ENCODE measurements at regions not wholly inside any gene's neighbourhood (a gene's known extent, or its start where the extent isn't known, plus 50 kb on each side); places are given as distances from the start of the nearest gene placed in this dataset.
"Not testable (repeated sequence)": the region's sequence is repeated elsewhere in the genome, so short reads cannot be mapped to it uniquely, and the experiment has no call there.

DNA sequence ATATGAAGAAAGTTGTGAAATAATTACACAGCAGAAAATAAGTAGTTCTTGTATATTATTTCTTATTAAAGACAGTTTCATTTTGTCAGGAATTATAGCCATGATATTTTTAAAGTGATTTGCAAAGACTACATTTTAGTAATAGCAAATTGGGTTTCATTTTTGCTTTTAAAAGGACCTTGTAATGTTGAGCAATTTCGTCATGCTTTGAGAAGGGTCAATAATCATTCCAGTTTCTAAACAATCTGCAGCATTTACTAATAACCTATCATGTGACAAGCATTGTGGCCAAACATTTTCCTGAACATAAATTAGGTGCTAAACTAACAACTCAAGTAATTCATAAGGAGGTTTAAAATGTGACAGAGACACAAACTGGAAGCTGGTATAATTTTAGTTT, 214.4 kb upstream of the CBLB start:
- FAIRE-seq = no peak

DNA sequence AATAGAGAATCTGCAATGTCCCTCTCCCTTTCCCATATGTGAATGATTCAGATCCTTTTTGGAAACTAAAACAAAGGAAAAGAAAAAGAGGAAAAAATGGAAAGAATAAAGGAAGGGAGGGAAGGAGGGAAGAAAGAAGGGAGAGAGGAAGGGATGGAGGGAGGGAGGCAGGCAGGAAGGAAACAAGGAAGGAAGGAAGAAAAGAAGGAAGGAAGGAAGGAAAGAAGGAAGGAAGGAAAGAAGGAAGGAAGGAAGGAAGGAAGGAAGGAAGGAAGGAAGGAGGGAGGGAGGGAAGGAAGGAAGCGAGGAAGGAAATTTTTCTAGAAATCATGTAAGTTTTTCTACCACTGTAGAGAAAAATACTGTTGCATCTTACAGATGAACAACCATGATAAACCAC, 215.0 kb upstream of the CBLB start:
- FAIRE-seq = no peak

DNA sequence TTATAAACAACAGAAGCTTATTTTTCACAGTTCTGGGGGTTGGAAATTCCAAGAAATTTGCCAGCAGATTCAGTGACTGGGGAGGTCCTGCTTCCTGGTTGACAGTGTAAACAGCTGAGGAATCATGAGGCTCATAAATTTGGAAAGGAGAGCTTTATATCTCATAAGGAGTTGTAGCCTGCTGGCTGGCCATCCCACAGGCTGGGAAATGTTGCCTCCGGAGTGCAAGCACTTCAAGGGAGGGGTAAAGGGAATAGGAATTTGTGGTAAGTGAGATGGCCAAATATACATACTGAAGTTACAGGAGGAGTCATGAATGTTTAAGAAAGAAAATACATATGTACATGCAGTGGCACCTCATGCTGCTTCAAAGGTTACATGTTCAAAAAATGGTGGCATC, 217.2 kb upstream of the CBLB start:
- FAIRE-seq = no peak

DNA sequence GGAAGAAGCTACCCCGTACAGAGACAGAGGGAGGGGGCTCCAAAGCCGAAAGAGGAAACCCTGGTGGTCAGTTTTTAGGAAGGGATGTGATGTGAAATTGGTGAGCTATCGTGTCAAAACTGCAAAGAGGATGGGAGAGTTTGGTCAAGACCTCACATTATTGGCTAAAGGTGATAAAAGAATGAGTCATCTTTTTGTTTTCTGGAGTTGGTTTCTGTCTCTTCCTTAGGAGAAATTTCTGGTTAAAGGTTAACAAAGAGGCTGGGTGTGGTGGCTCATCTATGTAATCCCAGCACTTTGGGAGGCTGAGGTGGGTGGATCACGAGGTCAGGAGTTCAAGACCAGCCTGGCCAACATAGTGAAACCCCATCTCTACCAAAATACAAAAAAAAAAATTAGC, 217.8 kb upstream of the CBLB start:
- no peak for FAIRE-seq

DNA sequence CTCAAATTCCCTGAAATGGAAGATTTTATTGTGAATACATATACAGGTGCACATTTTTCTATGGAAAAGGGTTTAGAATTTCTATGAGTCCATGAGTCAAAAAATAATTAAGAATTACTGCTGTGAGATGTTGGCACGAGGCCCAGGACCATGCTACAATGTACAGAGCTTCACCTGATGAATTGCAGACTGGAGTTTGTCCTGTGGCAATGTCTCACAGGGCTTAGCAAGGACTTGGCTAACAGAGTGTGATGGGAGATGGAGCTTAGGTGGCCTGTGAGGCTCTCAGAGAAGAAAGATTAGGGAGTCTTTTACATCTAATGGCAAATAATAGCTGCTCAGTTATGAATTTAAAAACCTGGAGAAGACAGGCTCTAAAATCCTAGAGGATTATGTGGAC, 219.5 kb upstream of the CBLB start:
- FAIRE-seq = no peak

DNA sequence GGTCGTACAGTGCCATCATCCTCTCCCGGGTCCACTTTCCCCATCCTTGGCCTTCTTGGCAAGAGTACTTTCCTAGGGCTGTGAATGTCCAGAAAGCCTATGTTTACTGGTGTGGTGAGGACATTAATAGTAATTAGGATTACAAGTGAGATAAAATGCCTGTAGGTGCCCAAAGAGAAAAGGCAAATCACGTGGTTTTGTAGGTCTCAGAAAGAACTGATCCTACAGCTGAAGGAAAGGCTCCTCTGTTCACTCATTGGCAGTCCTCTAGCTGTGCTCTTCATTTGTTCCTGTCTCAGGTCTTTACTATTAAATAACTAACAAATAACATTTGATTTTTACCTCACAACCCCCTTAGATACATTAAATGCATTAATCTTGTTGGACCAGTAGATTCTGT, 220.1 kb upstream of the CBLB start:
- FAIRE-seq = no peak

DNA sequence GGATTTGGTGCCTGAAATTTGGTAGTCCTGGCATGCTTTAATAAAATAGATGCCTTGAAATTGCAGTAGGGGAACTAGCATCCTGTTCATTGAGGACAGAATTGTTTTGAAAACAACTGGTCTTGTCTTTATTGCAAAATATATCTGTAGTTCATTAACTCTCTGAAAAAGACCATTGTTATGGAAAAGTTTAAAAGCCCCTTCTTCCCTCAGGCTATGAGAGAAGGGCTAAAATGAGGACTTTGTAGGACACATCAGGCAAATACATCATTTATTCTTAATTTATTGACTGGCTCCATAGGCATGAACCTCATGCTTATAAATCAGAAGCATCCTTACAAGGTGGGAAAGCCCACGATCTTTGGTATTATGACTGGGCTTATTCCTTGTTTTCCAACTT, 221.0 kb upstream of the CBLB start:
- FAIRE-seq = no peak

DNA sequence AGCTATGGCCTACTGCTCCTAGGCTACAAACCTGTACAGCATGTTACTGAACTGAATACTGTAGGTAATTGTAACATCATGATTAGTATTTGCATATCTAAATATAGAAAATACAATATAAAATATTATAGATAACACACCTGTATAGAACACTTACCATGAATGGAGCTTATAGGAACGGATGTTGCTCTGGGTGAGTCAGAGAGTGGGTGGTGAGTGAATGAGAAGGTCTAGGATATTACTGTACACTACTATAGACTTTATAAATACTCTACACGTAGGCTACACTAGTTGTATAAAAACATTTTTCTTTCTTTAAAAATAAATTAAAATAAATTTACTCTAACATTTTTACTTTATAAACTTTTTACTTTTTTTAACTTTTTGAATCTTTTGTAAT, 224.0 kb upstream of the CBLB start:
- FAIRE-seq = no peak

DNA sequence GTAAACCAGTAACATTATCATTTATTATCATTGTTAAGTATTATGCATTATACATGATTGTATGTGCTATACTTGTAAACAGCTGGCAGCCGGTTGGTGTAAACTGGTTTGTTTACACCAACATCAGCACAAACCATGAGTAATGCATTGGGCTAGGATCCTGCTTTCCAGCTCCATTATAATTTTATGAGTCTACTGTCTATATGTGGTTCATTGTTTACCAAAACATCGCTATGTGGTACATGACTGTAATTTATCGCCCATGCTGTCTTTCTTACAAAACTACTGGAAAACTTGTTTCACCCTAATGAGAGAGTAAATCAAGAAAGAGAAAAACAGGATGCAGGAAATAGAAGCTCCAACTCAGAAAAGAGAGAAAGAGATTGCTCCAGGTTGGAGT, 224.8 kb upstream of the CBLB start:
- no peak for FAIRE-seq

DNA sequence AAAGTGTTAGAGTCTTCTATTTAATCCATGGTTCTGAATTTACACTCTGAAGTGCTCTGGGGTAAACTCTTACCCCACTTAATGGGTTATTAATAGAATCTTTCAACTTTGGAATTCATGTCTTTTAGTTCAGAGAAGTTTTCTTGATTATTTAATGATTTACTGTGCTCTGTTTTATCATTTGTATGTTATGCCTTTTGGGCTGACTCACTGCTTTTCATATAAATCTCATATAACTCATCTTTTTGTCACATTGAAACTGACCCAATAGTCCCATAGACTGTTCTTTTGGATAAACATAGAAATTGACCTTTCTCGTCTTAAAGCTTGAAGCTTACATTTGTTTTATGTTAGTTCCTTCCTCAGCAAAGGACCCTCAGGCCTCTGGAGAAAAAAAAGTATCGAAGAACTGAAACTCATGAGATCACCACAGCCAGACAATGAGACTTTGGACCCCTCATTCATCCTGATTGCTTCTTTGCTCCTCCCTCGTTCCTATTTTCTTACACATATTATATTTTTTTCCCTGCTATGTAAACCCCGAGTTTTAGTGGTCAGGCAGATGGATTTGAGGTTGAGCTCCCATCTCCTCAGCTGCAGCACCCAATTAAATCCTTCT, 229.1 kb upstream of the CBLB start:
- no peak for FAIRE-seq

DNA sequence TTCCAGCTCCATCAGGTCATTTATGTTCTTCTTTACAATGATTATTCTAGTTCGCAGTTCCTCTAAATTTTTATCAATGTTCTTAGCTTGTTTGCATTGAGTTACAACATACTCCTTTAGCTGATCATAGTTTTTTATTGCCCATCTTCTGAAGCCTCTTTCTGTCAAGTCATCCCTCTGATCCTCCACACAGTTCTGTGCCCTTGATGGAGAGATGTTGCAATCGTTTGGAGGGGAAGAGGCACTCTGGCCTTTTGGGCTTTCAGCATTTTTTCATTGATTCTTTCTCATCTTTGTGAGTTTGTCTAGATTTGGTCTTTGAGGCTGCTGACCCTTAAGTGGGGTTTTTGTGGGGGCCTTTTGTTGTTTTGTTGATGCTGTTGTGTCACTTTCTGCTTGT, 234.6 kb upstream of the CBLB start:
- no peak for FAIRE-seq

DNA sequence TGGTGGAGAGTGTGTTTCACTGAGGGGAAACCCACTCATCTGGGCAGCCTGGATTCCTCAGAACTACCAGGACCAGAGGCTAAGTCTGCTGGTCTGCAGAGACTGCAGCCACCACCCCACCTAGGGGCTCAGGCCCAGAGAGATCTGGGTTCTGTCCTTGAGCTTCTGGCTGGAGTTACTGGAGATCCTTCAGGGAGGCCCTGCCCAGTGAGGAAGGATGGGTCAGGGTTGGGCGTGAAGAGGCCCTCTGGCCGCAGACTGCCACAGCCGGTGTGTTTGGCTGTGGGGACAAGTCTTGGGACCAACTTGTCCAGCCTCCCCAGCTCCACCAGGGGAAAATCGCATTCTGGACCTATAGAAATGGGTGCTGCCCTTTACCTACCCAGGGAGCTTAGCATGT, 235.3 kb upstream of the CBLB start:
- FAIRE-seq = no peak

DNA sequence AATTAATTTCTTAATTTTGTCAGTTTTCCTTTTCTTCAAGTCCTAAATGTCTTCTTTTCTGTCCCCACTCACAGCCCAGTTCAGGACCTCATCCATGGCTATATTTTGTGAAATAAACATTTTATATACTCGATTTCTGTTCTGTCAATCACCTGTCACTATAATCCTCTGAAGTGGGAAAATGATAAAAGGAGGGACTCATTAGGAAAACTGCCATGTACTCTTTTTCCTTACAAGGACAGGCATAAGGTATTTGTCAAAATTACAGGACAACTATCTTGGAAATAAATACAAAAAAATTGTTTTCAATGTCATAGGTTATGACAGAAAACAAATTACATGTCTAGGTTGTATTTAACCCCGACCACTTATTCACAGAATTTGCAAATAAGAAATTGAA, 240.1 kb upstream of the CBLB start:
- FAIRE-seq = no peak

DNA sequence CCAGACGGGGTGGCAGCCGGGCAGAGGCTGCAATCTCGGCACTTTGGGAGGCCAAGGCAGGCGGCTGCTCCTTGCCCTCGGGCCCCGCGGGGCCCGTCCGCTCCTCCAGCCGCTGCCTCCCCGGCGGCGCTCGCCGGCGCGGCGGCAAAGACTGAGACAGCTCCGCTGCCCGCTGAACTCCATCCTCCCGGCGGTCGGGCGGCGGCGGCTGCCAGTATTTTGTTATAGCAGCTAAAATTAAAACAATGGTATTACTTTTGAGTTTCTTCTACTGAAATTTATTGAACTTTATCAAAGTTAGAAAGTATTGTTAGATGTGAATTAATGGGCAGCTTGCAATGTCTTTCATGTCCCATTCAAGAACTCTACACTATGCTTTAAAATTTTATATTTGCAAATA, 243.7 kb upstream of the CBLB start:
- not testable (repeated sequence) for FAIRE-seq

DNA sequence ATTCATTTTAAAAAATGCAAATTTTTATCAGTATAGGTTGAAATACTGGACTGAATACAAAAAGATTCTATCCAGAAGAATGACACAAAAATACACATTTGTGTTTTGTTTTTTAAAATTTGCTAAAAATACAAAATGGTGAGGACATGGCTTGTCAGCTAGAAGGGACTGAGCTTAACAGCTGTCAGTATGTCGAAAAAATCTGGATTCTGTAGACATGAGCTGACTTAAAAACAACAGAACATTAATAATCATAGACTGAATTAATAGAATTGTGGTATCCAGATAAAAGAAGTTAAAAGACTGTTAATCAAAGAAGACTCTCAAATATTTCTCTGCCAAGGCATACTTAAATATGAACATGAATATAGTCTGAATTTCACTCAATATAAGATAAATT, 244.9 kb upstream of the CBLB start:
- FAIRE-seq = peak; percentile 43

DNA sequence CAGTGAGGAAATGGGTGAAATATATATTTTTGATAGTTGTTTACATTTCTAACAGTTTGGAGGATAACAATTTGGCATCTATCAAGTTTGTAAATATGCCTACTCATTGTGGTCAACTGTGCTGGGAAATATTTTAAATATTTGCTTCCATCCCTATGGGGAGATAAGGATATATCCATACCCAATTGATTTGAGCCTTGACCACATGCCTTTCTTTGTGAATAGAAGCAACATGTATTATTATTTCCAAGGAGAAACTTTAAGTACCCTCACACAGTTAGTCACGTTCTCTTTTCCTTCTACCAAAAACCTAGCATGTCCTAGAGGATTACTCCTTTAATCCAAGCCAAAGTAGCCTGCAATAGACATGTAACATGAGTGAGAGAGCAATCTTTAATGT, 245.4 kb upstream of the CBLB start:
- no peak for FAIRE-seq

DNA sequence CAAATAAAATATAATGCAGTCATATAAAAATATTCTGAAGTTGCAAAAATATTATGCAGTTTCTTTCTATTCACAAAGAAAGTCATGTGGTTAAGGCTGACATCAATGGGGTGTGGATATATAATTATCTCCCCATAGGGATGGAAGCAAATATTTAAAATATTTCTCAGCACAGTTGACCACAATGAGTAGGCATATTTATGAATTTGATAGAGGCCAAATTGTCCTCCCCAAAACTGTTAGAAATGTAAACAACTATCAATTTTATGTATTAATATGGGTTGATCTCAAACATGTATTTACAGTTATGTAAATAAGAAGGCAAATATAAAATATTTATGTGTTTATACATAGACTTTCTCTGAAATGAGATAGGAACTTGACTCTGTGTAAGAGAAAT, 246.0 kb upstream of the CBLB start:
- FAIRE-seq = no peak

DNA sequence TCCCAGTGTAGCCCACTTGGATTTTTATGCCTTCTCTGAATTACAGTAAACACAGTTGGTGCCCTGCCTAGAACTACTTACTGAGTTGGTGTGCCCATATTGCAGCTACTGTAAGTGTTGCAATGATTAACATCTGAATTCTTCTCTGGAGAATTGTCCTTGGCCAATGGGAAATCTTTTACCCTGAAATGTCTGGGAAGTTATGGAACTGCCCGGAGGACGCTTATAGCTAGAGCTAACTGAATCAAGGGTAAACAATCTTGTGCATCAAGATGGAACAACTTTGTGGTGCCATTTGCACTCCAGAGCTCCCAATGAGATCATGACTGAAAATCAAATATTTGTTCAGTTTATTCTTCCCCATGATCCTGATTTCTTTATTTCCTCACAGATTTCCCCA, 246.7 kb upstream of the CBLB start:
- no peak for FAIRE-seq

DNA sequence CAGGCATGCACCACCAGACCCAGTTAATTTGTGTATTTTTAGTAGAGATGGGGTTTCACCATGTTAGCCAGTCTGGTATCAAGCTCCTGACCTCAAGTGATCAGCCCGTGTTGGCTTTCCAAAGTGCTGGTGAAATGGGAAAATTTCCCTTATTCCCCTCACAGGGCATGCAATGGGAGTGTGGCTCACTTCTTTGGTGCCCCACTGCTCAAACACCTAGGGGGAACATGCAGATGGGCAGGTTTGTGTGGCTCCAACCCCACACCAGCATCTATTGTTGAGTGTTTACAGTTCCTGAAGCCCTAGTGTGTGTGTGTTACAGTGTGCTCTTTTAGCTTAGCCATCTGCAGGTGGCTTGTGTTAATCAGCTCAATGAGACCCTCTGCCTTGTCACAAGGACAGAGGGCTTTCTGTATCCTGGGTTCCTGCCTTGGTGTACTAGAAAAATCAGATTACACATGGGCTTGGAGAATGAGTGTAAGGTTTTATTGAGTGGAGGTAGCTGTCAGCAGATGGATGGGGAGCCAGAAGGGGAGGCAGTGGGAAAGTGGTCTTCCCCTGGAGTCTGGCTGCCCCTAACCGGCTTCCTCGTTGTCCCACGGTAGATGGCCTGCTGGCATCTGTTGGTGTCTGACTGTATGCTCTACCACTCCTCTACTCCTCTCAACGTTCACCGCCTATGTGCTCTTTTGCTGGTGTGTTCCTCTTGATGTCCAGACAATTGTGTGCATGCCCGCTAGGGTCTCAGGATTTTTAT, 248.1 kb upstream of the CBLB start:
- FAIRE-seq = no peak

DNA sequence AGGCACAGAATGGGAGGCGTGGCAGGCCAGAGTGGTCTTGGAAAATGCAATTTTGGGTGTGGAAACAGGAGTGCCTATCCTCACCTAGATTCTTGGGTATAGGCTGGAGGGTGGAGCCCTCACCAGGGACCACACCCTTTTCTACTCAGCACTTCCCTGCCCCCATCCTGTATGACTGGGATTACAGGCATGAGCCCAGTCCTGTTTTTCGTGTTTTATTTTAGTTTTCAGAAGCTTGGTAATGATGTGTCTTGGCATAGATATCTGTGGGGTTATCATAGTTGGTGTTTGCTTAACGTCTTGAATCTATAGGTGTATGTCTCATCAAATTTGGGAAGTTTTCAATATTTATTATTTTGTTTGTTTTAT, 248.7 kb upstream of the CBLB start:
- no peak for FAIRE-seq

DNA sequence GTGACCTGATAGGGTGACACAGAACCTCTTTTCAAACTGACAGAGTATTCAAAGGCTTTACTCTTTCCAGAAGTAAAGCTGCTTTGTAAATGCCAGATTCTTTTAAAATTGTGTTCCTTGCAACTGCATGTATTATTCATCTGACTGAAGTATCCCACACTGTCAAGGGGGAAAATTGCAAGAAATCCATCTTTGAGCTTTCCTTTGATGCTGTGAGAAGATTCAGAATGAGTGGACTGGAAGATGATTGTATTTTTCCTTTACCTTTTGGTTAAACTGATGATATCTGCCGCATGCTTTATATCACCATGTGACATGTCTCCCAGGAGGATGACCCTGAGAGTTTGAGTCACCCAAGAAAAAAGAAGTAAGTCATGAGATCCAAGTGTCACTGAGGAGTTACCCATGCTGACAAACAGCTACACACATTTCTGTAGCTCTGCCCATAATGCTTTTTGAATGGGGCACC, 250.8 kb upstream of the CBLB start:
- FAIRE-seq = no peak

DNA sequence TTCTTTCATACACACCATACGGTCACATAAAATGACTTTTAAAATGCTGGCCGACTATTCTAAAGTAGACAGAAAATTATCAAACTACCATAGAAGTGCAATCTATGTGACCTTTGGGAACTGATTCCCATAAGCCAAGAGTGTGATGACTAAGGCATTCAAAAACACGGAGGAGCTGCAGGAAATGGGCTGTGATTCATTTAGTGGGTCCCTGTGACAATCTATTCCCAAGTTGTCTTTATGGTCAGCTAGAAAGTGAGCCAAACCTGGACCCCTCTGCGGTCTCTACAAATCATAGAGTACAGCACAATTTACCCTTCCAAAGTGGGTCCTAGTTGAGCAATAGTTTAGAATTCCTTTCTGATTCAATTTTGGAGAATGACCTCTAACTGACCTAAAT, 251.5 kb upstream of the CBLB start:
- FAIRE-seq = no peak

DNA sequence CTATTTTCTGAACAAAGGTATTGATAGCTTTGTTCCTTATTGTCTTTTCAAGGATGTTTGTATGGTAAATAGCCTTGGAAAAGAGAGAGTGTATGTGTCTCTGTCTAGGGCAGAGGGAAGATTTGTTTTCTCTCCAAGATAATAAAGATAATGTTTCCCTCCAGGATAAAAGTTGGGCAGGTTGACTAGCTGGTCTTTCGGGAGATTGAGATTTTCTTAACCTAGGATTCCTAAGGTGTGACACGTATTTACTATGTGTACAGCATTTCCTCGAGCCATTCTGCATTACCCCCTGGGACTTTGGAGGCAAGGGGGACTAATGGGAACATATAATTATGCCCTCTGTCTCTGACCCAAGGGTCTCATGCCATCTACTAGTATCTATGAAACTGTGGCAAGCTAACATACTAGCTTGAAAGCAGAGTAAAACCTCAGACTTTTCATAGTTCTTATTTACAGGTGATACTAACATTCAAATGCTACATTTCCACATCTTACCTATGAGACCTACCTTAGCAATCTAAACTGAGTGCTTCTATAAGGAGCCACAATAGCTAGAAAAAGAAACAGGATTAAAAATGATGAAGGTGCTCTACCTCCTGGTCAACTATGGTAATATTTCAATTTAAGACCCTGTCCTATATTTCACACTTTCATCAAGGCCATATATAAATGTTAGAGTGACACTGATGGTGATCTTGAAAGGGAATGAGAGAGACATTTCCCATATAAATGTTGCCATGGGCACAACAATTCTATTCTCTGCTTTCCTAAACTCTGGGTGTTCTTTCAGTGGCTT, 252.9 kb upstream of the CBLB start:
- FAIRE-seq = no peak

DNA sequence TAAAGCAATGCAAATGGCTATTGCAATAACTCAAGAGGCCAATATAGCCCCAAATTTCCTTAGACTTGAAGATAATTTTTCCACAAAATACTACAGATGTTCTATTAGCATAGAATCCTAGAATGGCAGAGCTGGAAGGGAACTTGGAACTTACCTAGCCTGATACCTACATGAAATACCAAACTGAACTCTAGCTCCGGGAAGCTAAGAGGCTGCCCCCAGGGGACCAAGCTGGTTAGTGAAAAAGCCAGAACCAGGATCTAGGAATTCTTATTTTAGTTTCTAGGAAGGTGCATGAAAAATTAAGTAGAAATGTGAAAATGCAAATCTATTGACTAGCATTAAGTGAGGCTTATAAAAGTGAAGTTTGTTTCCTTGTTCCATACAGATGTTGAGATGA, 256.0 kb upstream of the CBLB start:
- FAIRE-seq = no peak

All from colon (tissue), 2 donors.